MCF 10A (cell line): ENCODE measurements at regions not wholly inside any gene's neighbourhood (a gene's known extent, or its start where the extent isn't known, plus 50 kb on each side); places are given as distances from the start of the nearest gene placed in this dataset.

Source experiments
- BruUV-seq: library from RNA; stranded (reverse); fragments of 400-500 nt; replicated peaks from 2 replicates; lab custom pipeline; 2021; lab: Mats Ljungman, UMichigan
- CTCF ChIA-PET: fragments of 300-600 bp; sonication (Branson Sonifier 250); formaldehyde crosslinking; extraction: SDS; loops from one replicate; lab custom pipeline; 2021; ENCODE audit warnings: antibody characterized with exemption, inconsistent platforms; lab: Yijun Ruan, JAX
- POLR2A ChIA-PET: fragments of 300-600, 350-650 bp; sonication (Branson Sonifier 250); formaldehyde crosslinking; extraction: SDS; loops from one replicate; lab custom pipeline; 2020; ENCODE audit warnings: antibody characterized with exemption, inconsistent platforms; lab: Yijun Ruan, JAX
- DNase-seq: peaks from one replicate; pipeline ENCODE4 v3.0.0-alpha.2; 2018; ENCODE audit not compliant: unreplicated experiment
- H3K27ac Mint-ChIP-seq: one replicate; pipeline ENCODE4 v1.8.0; 2022; ENCODE audit warnings: mild to moderate bottlenecking, low read depth, mixed read lengths; ENCODE audit not compliant: unreplicated experiment
- H3K27me3 Mint-ChIP-seq: one replicate; pipeline ENCODE4 v1.8.0; 2022; ENCODE audit warnings: mixed read lengths; ENCODE audit not compliant: insufficient read depth, unreplicated experiment
- H3K36me3 Mint-ChIP-seq: one replicate; pipeline ENCODE4 v1.8.0; 2022; ENCODE audit warnings: mild to moderate bottlenecking, moderate library complexity, mixed read lengths; ENCODE audit not compliant: insufficient read depth, unreplicated experiment
- H3K4me1 Mint-ChIP-seq: one replicate; pipeline ENCODE4 v1.8.0; 2022; ENCODE audit warnings: mixed read lengths; ENCODE audit not compliant: insufficient read depth, unreplicated experiment
- H3K4me3 Mint-ChIP-seq: one replicate; pipeline ENCODE4 v1.8.0; 2022; ENCODE audit warnings: mild to moderate bottlenecking, moderate library complexity, mixed read lengths; ENCODE audit not compliant: unreplicated experiment
- H3K9me3 Mint-ChIP-seq: one replicate; pipeline ENCODE4 v1.8.0; 2022; ENCODE audit warnings: mixed read lengths; ENCODE audit not compliant: unreplicated experiment
- intact Hi-C: fragments of 100-400 bp; cut with micrococcal nuclease; formaldehyde crosslinking; loops from 2 replicates; pipeline ENCODE4 v1.14.1; 2022
- TF ChIP-seq, protein P1 (sequence below): fragments of 200-600 bp; IDR thresholded peaks from one replicate; pipeline ENCODE4 v1.8.0; 2022; ENCODE audit warnings: antibody characterized with exemption, mild to moderate bottlenecking; ENCODE audit not compliant: unreplicated experiment

DNA sequence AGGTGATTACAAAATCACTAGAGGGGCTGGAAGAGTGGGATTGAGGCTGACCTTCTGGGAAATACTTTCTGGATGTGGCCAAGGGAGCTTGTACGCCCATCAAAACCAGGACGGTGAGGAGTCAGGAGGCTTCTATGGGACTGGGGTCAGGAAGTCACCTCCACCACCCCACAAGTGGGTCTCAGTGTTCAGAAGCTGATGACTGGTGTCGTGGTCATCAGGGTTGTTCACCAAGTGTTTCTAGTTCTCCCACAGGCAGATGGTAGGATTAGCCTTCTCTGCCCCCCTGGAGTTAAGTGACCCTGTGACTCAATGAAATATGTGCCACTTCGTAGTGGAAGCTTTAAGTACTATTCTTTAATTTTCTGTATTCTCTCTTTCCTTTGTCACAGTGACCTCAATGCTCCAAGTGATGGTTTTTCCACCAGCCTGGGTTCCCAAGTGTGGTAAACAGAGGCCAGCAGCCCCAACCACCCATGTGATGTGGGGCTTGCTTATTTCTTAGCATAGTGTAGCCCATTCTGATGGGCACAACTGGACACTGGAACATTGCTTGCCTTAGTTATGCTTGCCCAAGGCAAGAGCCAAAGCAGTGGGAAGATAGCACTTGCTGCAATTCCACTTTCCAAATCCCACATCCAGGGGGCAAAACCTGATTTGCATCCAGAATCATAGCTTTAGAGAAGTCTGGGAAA lies 258.8 kb downstream of the CYP26B1 start:
- POLR2A ChIA-PET: interaction anchor here (1.5 kb wide), 1 partner anchor 13 kb away, joined by 6 read pairs; no protein-coding TSS in a partner anchor
- CTCF ChIA-PET: interaction anchor here (0.6 to 1.2 kb wide), 5 partner anchors 35 to 845 kb away, joined by 3 to 10 read pairs (median 3); no protein-coding TSS in a partner anchor
- Mint-ChIP-seq H3K27me3 (no peaks in the 10 kb centered on the region), H3K4me1 (peaks cover 15% of the 10 kb centered on the region), H3K36me3 (peaks cover 7% of the 10 kb centered on the region), H3K4me3 (no peak overlapping the region), H3K9me3 (peaks cover 10% of the 10 kb centered on the region), H3K27ac (no peak overlapping the region)
- DNase-seq: no peak
- TF ChIP-seq, protein P1, sequence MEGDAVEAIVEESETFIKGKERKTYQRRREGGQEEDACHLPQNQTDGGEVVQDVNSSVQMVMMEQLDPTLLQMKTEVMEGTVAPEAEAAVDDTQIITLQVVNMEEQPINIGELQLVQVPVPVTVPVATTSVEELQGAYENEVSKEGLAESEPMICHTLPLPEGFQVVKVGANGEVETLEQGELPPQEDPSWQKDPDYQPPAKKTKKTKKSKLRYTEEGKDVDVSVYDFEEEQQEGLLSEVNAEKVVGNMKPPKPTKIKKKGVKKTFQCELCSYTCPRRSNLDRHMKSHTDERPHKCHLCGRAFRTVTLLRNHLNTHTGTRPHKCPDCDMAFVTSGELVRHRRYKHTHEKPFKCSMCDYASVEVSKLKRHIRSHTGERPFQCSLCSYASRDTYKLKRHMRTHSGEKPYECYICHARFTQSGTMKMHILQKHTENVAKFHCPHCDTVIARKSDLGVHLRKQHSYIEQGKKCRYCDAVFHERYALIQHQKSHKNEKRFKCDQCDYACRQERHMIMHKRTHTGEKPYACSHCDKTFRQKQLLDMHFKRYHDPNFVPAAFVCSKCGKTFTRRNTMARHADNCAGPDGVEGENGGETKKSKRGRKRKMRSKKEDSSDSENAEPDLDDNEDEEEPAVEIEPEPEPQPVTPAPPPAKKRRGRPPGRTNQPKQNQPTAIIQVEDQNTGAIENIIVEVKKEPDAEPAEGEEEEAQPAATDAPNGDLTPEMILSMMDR: no peak
- BruUV-seq: no TSS peak
- intact Hi-C loops: no loop called here

DNA sequence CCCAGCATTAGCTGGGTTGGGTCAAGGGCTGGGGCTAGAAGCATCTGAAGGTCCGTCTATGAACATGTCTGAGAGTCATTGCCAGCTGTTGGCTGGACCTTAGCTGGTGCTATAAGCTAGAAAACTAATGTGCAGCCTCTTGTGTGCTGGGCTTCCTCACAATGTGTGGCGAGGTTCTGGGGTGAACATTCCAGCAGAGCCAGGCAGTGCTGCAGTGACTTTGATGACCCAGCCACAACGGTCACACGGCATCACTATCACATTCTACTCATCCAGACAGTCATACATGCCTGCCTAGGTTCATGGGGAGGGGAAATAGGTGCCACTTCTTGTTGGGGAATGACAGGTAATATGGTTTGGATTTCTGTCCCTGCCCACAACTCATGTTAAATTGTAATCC lies 260.5 kb downstream of the CYP26B1 start:
- intact Hi-C loops: no loop called here
- TF ChIP-seq, protein P1: no peak
- H3K4me1 Mint-ChIP-seq: peaks cover 31% of the 10 kb centered on the region
- no peak overlapping the region for H3K27ac Mint-ChIP-seq
- H3K9me3 Mint-ChIP-seq: peaks cover 10% of the 10 kb centered on the region
- no peaks in the 10 kb centered on the region for H3K27me3 Mint-ChIP-seq
- ChIA-PET POLR2A (no interaction called here), CTCF (no interaction called here)
- H3K4me3 Mint-ChIP-seq: no peak overlapping the region
- BruUV-seq: no TSS peak
- no peak for DNase-seq
- peaks cover 7% of the 10 kb centered on the region for H3K36me3 Mint-ChIP-seq

DNA sequence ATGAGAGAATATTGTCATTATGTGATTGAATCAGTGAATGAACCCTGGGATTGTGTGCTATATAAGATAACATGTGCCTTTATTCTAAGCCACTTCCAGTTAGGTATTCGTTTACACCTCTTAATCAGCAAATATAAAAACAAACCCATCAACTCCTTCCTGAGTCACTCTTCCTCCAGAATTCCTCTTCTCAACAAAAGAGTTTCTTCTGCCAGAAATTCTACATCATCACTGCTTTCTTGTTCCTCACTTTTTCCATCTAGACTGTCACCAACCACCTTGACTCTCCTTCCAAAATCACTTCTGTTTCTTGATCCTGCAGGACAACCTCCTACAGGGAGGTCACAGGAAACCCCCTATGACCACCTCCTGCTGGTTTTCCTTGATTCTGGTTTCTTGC lies 261.4 kb downstream of the CYP26B1 start:
- H3K27ac Mint-ChIP-seq: no peak overlapping the region
- no peaks in the 10 kb centered on the region for H3K27me3 Mint-ChIP-seq
- H3K4me1 Mint-ChIP-seq: peaks cover 36% of the 10 kb centered on the region
- POLR2A ChIA-PET: no interaction called here
- CTCF ChIA-PET: interaction anchor here (0.6 to 0.9 kb wide), 2 partner anchors 23 to 159 kb away, joined by 3 read pairs; no protein-coding TSS in a partner anchor
- no peak for DNase-seq
- intact Hi-C loops: no loop called here
- BruUV-seq: no TSS peak
- no peak overlapping the region for H3K4me3 Mint-ChIP-seq
- H3K36me3 Mint-ChIP-seq: peaks cover 7% of the 10 kb centered on the region
- peaks cover 10% of the 10 kb centered on the region for H3K9me3 Mint-ChIP-seq
- TF ChIP-seq, protein P1: no peak

DNA sequence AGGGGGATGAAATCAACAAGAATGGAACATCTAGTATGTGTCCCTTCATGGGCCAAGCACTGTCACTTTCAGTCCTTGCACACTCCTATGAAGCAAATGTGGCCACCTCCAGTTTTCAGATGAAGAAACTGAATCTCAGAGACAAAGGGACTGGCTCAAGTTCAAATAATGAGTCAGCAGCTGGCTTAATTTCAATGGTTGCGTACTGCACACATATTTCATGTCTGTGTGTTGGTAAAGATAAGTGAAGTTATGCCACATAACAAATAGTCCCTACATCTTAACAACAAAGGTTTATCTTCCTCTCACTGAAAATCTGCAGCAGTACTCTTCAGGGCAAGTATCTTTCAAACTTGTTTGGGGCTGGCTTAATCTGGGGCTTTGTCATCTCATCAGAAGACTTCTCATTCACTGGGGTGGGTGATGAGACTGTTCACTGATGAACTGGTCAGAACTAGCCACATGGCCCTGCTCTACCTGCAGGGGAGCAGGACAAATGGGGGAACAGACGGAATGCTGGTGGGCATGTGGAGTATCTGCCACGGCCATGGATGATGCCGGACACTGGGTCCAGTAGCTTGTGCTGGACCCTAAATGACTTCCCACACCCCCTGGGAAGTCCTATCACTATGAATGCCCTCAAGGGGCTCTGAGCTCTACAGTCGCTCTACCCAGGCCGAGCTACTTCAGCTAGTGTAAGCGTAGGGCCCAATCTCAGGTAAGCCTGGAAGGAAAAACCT lies 263.2 kb downstream of the CYP26B1 start:
- H3K9me3 Mint-ChIP-seq: peaks cover 10% of the 10 kb centered on the region
- H3K27ac Mint-ChIP-seq: peak overlapping the region; percentile 21
- H3K36me3 Mint-ChIP-seq: peaks cover 7% of the 10 kb centered on the region
- peak; percentile 94 for DNase-seq
- ChIA-PET CTCF (interaction anchor here (0.7 to 2.1 kb wide), 5 partner anchors 25 to 266 kb away, joined by 3 to 15 read pairs (median 3); no protein-coding TSS in a partner anchor), POLR2A (interaction anchor here (0.7 to 0.9 kb wide), 2 partner anchors 11 to 107 kb away, joined by 3 read pairs; no protein-coding TSS in a partner anchor)
- no TSS peak for BruUV-seq
- no peaks in the 10 kb centered on the region for H3K27me3 Mint-ChIP-seq
- no peak overlapping the region for H3K4me3 Mint-ChIP-seq
- TF ChIP-seq, protein P1: no peak
- intact Hi-C loops: loop anchor here (5.0 kb wide), 1 partner anchor 263 kb away; the partner anchor contains the start of gene CYP26B1
- H3K4me1 Mint-ChIP-seq: peaks cover 40% of the 10 kb centered on the region
